Neural cell (in vitro differentiated cells): ENCODE measurements at regions not wholly inside any gene's neighbourhood (a gene's known extent, or its start where the extent isn't known, plus 50 kb on each side); places are given as distances from the start of the nearest gene placed in this dataset.

Experiments
- H2AFZ ChIP-seq: fragments of 200-600, 300-800 bp; sonication (generic), shearing (Covaris generic); 2 replicates; pipeline ENCODE4 v1.6.0; 2014; ENCODE audit warnings: low read depth, mild to moderate bottlenecking, antibody characterized with exemption, low read length, moderate library complexity
- H3F3A ChIP-seq: fragments of 200-600 bp; shearing (Covaris generic); 2 replicates; pipeline ENCODE4 v1.6.1; 2016; ENCODE audit warnings: mild to moderate bottlenecking, moderate library complexity, mixed read lengths, antibody characterized with exemption, low read length; ENCODE audit not compliant: insufficient read depth, poor library complexity, severe bottlenecking
- H3K27ac ChIP-seq: fragments of 200-600, 300-800 bp; sonication (generic), shearing (Covaris generic); 2 replicates; pipeline ENCODE4 v1.5.1; 2014; ENCODE audit warnings: mild to moderate bottlenecking, low read length, moderate library complexity
- H3K27me3 ChIP-seq: fragments of 300-800, 200-600 bp; sonication (generic), shearing (Covaris generic); 2 replicates; pipeline ENCODE4 v1.6.0; 2014; ENCODE audit warnings: mild to moderate bottlenecking, low read depth, low read length, moderate library complexity; ENCODE audit not compliant: insufficient read depth
- H3K36me3 ChIP-seq: fragments of 300-800, 200-600 bp; sonication (generic), shearing (Covaris generic); 2 replicates; pipeline ENCODE4 v1.5.1; 2014; ENCODE audit warnings: mild to moderate bottlenecking, antibody characterized with exemption, low read length, moderate library complexity; ENCODE audit not compliant: insufficient read depth
- H3K4me2 ChIP-seq: fragments of 300-800, 200-600 bp; sonication (generic), shearing (Covaris generic); 2 replicates; pipeline ENCODE4 v1.6.0; 2014; ENCODE audit warnings: mild to moderate bottlenecking, low read length
- H3K4me3 ChIP-seq: fragments of 300-800, 200-600 bp; sonication (generic), shearing (Covaris generic); 2 replicates; pipeline ENCODE4 v1.5.1; 2014; ENCODE audit warnings: mild to moderate bottlenecking, low read length, moderate library complexity
- H3K79me2 ChIP-seq: fragments of 200-600 bp; shearing (Covaris generic); replicated peaks from 2 replicates; pipeline ENCODE4 v1.6.0; 2014; ENCODE audit warnings: mild to moderate bottlenecking, low read length, moderate library complexity; ENCODE audit not compliant: insufficient read depth
- H3K9ac ChIP-seq: fragments of 300-800, 200-600 bp; sonication (generic), shearing (Covaris generic); 2 replicates; pipeline ENCODE4 v1.6.1; 2016; ENCODE audit warnings: mild to moderate bottlenecking, low read length, mixed read lengths
- H3K9me2 ChIP-seq: fragments of 200-600 bp; shearing (Covaris generic); 2 replicates; pipeline ENCODE4 v1.6.1; 2016; ENCODE audit warnings: mild to moderate bottlenecking, low read length, mixed read lengths; ENCODE audit not compliant: insufficient read depth
- H3K9me3 ChIP-seq: fragments of 200-600, 300-800 bp; sonication (generic), shearing (Covaris generic); 2 replicates; pipeline ENCODE4 v1.6.1; 2016; ENCODE audit warnings: mild to moderate bottlenecking, mixed run types, low read length, moderate library complexity, mixed read lengths
- H4K20me1 ChIP-seq: fragments of 200-600 bp; shearing (Covaris generic); 2 replicates; pipeline ENCODE4 v1.6.1; 2016; ENCODE audit warnings: mild to moderate bottlenecking, mixed run types; ENCODE audit not compliant: insufficient read depth
- EP300 ChIP-seq: fragments of 450-650 bp; conservative IDR thresholded peaks from 2 replicates; pipeline ENCODE4 v1.6.1; 2014; ENCODE audit warnings: antibody characterized with exemption, mild to moderate bottlenecking, moderate library complexity; ENCODE audit not compliant: poor library complexity, severe bottlenecking
- EZH2 ChIP-seq: fragments of 200-600, 300-800 bp; shearing (Covaris generic), sonication (generic); IDR thresholded peaks from 2 replicates; pipeline ENCODE4 v1.6.1; 2014; ENCODE audit warnings: antibody characterized with exemption, low read length, borderline replicate concordance, mild to moderate bottlenecking; ENCODE audit not compliant: insufficient read depth, poor library complexity, severe bottlenecking
- MXI1 ChIP-seq: fragments of 450-650 bp; conservative IDR thresholded peaks from 2 replicates; pipeline ENCODE4 v1.6.1; 2014; ENCODE audit warnings: antibody characterized with exemption, mild to moderate bottlenecking; ENCODE audit not compliant: poor library complexity, severe bottlenecking
- POLR2AphosphoS5 ChIP-seq: IDR thresholded peaks from 2 replicates; pipeline ENCODE4 v1.6.1; 2012
- RAD21 ChIP-seq: fragments of 450-650 bp; conservative IDR thresholded peaks from 2 replicates; pipeline ENCODE4 v1.6.1; 2014; ENCODE audit warnings: antibody characterized with exemption, mild to moderate bottlenecking, moderate library complexity
- SMC3 ChIP-seq: fragments of 450-650 bp; conservative IDR thresholded peaks from 2 replicates; pipeline ENCODE4 v1.6.1; 2014; ENCODE audit warnings: antibody characterized with exemption, mild to moderate bottlenecking, moderate library complexity; ENCODE audit not compliant: poor library complexity
- TAF1 ChIP-seq: IDR thresholded peaks from 2 replicates; pipeline ENCODE4 v1.6.1; 2012; ENCODE audit warnings: low read depth
- TF ChIP-seq, protein P1 (sequence below): IDR thresholded peaks from 2 replicates; pipeline ENCODE4 v1.6.1; 2012; ENCODE audit warnings: borderline replicate concordance
- TF ChIP-seq, protein P2 (sequence below): fragments of 450-650 bp; IDR thresholded peaks from 2 replicates; pipeline ENCODE4 v1.5.1; 2014; ENCODE audit warnings: antibody characterized with exemption, mild to moderate bottlenecking, moderate library complexity; ENCODE audit not compliant: poor library complexity, severe bottlenecking

DNA sequence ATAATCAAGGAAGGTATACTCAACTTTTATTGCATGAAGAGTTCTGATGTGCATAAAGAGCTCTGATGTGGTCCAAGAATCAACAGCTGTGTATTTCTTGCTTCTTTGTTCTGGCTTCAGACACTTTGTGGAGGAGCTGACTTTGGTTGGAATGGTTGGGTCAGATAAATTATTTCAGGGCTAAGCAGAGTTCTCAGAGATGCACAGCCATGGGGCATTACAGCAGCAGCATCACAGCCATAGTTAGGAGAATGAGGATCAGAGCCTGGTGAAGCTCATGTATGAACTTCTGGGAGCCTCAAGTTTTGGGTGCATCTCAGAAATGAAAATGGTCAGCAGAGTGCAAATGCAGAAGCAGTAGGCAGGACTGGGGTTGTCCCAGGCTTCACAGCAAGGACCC, 267.4 kb upstream of the RUNX1 start:
- no peak overlapping the region for H2AFZ ChIP-seq
- H3K27me3 ChIP-seq: no peaks in the 10 kb centered on the region
- H3K9me2 ChIP-seq: no peaks in the 10 kb centered on the region

DNA sequence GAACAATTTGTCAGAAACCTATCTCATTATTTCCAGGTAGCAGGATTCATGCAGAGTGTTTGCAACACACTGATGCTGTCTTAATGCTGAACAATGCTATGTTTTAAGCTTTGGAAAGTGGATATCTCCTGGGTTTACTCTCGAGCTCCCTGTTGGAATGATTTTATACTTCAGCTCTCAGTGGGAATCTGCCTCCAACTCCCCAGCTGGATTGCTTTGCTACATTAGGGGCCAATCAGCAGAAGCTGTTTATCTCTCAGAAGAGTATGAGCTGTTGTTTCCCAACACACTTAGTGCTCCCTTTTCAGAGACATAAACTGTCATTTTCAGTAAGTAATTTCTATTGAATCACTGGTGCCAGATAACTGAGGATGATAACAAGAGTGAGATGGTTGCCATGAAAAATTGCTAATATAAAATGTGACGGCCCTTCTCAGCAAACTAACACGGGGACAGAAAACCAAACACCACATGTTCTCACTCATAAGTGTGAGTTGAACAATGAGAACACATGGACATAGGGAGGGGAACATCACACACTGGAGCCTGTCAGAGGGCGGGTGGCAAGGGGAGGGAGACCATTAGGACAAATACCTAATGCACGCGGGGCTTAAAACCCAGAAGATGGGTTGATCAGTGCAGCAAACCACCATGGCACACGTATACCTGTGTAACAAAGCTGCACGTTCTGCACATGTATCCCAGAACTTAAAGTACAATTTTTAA, 265.9 kb upstream of the RUNX1 start:
- no peaks in the 10 kb centered on the region for H3K36me3 ChIP-seq
- no peak overlapping the region for H3K9ac ChIP-seq
- H3K9me2 ChIP-seq: no peaks in the 10 kb centered on the region
- H3K27me3 ChIP-seq: peaks cover 3% of the 10 kb centered on the region
- no peak overlapping the region for H2AFZ ChIP-seq
- H3K27ac ChIP-seq: no peak overlapping the region
- no peaks in the 10 kb centered on the region for H3F3A ChIP-seq
- H3K9me3 ChIP-seq: no peaks in the 10 kb centered on the region
- H3K4me2 ChIP-seq: no peak overlapping the region
- H3K4me3 ChIP-seq: no peak overlapping the region
- no peak for TF ChIP-seq RAD21
- TF ChIP-seq, protein P1, sequence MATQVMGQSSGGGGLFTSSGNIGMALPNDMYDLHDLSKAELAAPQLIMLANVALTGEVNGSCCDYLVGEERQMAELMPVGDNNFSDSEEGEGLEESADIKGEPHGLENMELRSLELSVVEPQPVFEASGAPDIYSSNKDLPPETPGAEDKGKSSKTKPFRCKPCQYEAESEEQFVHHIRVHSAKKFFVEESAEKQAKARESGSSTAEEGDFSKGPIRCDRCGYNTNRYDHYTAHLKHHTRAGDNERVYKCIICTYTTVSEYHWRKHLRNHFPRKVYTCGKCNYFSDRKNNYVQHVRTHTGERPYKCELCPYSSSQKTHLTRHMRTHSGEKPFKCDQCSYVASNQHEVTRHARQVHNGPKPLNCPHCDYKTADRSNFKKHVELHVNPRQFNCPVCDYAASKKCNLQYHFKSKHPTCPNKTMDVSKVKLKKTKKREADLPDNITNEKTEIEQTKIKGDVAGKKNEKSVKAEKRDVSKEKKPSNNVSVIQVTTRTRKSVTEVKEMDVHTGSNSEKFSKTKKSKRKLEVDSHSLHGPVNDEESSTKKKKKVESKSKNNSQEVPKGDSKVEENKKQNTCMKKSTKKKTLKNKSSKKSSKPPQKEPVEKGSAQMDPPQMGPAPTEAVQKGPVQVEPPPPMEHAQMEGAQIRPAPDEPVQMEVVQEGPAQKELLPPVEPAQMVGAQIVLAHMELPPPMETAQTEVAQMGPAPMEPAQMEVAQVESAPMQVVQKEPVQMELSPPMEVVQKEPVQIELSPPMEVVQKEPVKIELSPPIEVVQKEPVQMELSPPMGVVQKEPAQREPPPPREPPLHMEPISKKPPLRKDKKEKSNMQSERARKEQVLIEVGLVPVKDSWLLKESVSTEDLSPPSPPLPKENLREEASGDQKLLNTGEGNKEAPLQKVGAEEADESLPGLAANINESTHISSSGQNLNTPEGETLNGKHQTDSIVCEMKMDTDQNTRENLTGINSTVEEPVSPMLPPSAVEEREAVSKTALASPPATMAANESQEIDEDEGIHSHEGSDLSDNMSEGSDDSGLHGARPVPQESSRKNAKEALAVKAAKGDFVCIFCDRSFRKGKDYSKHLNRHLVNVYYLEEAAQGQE: peak; percentile 25
- peak; percentile 75 for TF ChIP-seq POLR2AphosphoS5
- no peak for TF ChIP-seq EP300
- TF ChIP-seq TAF1: no peak
- no peak for TF ChIP-seq MXI1
- TF ChIP-seq EZH2: no peak
- TF ChIP-seq, protein P2, sequence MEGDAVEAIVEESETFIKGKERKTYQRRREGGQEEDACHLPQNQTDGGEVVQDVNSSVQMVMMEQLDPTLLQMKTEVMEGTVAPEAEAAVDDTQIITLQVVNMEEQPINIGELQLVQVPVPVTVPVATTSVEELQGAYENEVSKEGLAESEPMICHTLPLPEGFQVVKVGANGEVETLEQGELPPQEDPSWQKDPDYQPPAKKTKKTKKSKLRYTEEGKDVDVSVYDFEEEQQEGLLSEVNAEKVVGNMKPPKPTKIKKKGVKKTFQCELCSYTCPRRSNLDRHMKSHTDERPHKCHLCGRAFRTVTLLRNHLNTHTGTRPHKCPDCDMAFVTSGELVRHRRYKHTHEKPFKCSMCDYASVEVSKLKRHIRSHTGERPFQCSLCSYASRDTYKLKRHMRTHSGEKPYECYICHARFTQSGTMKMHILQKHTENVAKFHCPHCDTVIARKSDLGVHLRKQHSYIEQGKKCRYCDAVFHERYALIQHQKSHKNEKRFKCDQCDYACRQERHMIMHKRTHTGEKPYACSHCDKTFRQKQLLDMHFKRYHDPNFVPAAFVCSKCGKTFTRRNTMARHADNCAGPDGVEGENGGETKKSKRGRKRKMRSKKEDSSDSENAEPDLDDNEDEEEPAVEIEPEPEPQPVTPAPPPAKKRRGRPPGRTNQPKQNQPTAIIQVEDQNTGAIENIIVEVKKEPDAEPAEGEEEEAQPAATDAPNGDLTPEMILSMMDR: no peak
- no peak for TF ChIP-seq SMC3
- no peaks in the 10 kb centered on the region for H4K20me1 ChIP-seq
- no peaks in the 10 kb centered on the region for H3K79me2 ChIP-seq

More for the DNA sequence above, 267.4 kb upstream of the RUNX1 start:
- Histone ChIP-seq H3K36me3 (no peaks in the 10 kb centered on the region), H3F3A (no peaks in the 10 kb centered on the region), H3K4me2 (no peak overlapping the region), H3K79me2 (no peaks in the 10 kb centered on the region), H3K27ac (no peak overlapping the region), H3K4me3 (no peak overlapping the region), H3K9me3 (no peaks in the 10 kb centered on the region), H4K20me1 (no peaks in the 10 kb centered on the region), H3K9ac (no peak overlapping the region)
- no peak for TF ChIP-seq TAF1
- TF ChIP-seq, protein P2: no peak
- TF ChIP-seq RAD21: no peak
- no peak for TF ChIP-seq EP300
- no peak for TF ChIP-seq SMC3
- TF ChIP-seq POLR2AphosphoS5: no peak
- TF ChIP-seq MXI1: no peak
- no peak for TF ChIP-seq EZH2
- TF ChIP-seq, protein P1: no peak
